NCI-H2196 treated with DMSO at 0.1 percent for 48 hours (cell line): ENCODE measurements at regions not wholly inside any gene's neighbourhood (a gene's known extent, or its start where the extent isn't known, plus 50 kb on each side); places are given as distances from the start of the nearest gene placed in this dataset.

Experiments used
- DNase-seq: peaks from one replicate; lab custom pipeline; 2025; ENCODE audit not compliant: unreplicated experiment; lab: John Stamatoyannopoulos, UW

DNA sequence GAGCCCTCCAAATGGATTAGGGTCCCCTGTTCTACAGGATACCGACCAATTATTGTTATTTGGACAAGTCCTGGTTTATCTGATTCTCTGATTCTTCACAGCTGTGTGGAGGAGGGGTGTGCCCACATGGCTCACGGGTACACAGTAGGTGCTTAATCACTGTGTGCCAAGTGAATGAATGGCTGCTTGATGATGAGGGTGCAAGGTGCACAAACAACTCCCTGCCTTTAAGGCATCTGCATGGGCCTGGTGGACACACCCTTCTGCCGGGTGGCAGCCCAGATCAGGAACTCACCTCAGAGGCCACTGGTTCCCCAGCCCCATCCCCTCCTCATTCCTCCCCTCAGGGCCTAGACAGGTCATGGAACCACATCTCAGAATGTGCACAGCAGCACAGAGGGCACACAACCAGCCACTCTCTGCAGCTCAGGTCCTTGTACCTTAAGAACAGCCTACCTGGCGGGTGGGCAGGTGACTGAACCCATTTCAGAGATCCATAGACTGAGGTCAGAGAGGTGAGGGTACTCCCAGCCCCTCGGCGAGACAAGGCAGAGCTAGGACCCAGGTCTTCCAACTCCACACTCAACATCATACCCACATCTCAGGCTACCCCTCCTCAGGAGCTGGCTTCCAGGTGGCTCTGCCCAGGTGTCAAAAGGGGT lies 50.3 kb downstream of the SHANK2 start:
- DNase-seq: no peak

DNA sequence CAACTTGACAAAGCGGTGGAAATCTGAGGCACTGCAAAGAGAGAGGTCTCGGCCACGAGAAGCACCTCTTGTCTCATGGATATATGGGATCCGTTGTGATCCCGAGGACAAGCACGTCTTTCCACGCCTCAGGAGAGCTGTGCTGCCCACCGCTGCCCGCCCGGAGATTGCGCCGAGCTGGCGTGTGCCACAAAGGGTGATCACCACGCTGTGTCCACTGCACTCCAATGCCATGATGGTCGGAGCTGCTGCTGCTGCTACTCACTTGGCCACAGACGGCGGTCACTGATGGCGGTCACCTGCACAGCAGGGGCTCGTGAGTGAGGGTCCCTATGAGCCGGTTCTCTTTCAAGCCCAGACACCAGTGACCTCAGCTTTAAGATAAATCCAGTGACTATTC lies 51.1 kb downstream of the SHANK2 start:
- DNase-seq: no peak

DNA sequence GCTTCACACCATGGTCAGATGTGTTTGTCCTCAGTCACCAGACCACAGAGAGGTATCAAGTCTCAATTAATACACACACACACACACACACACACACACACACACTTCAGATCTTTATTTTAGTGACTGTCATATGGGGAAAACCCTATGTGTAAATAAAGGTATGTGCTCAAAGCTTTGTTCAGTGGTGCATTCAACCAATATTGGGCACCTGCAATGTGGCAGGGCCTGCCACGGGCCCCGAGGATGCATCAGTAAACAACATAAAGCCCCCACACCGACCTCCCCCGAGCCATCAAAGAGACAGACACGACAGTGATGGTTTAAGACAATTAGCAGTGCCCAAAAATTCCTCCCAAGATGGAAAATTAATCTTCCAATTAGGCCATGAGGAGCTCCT lies 51.6 kb downstream of the SHANK2 start:
- DNase-seq: no peak

DNA sequence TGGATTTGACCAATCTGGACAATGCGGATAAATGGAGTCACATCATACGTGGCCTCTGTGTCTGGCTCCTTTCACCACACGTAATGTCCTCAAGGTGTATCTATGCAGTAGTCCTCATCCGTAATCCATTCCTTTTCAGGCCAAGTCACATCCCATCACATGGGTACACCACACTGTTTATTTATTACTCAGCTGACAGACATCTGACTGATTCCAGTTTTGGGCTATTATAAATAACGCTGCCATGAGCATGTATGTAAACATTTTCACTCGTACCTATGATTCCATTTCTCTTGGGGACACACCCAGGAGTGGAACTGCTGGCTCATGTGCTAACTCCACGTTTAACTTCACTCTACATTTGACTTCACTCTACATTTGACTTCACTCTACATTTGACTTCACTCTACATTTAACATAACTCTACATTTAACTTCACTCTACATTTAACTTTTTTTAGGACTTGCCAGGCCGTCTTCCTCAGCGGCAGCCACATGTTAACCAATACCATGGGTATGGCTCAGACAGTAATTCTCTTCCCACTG lies 52.1 kb downstream of the SHANK2 start:
- no peak for DNase-seq

DNA sequence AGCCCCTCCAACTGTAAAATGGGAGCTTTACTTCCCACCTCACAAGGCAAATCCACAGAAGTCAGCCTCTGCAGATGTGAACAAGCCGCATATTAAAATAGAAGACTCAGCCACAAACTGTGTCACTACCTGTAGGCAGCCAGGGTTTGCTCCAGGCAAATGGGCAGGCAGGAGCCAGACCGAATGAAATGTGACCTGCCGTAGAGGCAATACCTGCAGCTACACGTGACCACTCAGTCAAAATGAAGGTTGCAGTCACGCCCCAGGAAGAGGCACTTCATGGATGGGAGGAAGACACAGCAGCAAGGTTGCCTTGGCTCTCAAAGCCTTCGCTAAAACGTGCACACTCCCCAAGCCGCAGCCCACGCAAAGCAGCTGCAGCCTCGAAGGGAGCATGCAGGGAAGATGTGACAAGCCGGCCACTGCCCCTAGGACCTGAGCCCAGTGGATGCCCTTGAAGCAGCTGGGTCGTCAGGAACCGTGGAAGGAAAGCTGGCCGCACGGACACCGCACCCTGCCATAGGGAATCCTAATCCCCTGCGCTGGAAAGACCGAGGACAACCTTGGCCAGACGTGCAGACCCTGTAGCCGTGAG lies 53.1 kb downstream of the SHANK2 start:
- DNase-seq: no peak

DNA sequence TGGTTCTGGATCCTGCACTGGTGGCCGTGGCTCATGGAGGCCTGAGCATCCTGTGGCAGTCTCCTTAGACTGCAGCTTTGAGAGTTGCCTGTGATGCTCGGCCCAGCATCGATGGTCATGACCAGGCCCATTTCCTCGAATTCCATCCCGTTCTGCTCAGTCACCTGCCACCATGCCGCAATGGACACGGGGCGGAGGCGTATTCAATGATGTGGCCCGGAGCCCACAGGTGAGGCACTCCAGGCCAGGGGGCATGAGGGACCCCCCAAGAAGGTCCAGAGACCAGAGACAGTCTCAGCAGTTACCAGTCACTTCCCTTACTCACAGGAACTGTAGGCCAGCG lies 53.6 kb downstream of the SHANK2 start:
- DNase-seq: no peak

DNA sequence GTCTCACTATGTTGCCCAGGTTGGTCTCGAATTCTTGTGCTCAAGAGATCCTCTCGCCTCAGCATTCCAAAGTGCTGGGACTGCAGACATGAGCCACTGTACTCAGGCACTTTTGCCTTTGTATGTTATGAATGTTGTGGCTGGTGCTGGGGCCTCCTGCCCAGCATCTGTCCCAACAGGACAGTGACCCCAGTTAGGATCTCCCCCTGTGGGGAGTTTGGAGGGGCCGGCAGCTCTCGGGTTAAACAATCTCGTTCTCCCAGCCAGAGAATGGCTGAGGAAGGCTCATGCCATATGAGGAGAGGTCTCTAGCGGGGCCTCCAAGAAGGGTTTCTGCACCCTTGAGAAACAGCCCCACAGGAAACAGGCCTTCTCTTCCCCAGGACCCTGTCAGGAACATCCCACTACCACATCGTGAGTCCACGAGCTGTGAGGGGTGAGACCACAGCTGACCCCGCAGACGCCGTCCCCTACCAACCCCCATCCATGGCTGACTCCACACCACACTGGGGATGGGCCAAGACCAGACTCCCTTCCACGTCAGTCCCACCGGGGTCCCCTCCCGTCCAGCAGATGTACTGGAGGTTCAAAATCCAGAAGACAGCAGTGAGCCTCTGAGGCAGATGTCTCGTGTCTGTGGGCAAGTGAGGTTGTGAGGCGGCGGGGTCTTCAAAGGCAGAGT lies 54.1 kb downstream of the SHANK2 start:
- no peak for DNase-seq

DNA sequence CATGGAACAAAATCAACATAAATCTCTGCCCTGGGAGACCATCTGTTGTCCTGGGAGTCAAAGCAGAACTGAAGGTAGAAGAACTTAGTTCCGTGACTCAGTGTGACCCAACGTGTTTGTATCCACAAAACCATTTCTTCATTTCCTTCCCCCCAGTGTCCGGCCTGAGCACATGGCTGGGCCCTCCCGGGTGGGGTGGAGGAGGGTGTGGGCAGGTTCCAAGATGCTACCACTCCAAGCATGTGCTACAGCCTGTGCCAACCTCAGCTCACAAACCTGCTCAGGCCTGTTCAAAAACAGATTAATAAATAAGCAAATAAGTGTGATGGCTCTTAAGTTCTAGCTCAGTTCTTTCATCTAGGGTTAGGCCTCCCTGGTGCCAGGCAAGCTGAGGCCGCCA lies 55.3 kb downstream of the SHANK2 start:
- no peak for DNase-seq

DNA sequence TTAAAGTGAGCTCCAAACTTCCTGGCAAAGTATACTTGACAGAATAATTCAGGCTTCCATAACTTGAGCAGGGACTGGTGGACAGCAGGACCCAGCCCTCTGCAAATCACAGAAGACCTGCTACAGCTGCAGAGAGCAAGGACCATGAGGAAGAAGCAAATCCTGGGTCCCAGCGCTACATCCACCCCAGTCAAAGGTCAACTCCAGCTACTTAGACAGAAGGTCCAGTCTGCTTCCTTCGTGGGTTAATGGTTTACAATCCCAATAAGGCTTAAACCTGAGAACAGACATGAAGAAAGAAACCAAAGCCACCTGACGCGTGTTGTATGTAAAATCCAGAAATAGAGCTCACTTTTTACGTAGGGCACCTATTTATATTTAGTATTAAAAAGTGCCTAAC lies 57.7 kb downstream of the SHANK2 start:
- no peak for DNase-seq

DNA sequence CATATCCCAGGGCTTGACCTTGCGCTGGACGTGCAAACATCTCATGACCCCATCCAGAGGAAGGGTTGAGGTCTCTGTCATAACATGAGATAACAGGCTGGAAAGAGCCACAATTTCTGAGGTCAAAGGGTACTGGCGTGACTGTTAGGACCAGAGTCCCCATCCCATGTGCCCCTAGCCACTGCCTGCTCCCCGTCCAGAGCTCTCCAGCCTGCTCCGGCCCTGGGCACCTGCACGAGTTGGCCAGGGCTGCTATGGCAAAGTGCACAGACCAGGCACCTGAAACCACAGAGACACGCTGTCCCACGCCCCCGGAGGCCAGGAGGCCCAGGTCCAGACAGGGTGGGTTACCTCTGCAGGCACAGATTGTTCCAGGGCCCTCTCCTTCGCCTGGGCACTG lies 58.9 kb downstream of the SHANK2 start:
- DNase-seq: no peak

DNA sequence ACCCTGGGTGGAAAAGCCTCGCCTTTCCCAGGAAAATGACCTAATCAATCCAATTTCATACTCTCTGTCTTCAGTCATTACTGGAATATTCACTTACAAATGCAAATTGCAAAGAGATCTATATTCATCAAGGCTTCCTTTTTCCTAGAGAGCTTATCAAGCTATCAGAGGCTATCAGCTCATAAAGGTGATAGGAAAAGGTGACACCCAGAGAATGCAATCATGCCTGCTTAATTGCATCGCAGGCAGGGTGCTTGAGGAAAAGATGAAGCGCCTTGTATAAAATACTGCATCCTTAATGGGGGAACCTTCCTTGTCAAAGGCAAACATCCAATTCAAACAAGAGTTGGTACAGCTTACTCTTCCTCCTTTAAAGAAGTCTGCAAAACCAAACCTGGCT lies 59.7 kb downstream of the SHANK2 start:
- DNase-seq: no peak

DNA sequence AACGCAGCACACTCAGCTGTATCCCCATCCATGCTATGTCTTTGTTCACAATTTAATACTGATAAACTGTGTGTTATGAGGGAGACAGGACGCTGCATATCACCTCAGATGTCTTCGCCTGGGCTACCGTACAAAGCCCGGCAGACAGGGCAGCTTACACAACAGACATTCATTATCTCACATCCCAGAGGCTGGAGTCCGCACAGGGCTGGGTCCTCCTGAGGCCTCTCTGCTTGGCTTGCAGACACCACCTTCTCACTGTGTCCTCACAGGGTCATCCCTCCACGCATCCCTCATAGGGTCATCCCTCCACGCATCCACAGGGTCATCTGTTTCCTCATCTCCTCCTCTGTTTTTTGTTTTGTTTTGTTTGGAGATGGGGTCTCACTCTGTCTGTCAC lies 61.2 kb downstream of the SHANK2 start:
- DNase-seq: no peak

DNA sequence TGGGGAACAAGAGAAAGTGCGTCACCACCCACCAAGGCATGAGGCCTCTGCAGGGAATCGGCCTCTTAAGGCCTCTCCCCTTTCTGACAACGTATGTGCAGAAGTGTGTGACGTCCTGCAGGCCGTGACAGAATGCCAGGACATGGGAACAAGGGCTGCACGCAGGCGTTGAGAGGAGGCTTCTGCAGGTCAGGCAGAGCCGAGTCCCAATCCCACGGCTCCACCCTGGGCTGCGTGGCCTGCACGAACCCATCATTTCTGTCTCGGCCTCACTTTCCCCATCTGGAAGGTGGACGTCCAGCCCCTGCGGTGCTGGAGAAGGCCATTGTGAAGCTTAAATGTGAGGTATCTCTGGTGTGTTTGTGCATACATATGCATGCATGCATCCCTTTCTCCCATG lies 61.8 kb downstream of the SHANK2 start:
- no peak for DNase-seq

DNA sequence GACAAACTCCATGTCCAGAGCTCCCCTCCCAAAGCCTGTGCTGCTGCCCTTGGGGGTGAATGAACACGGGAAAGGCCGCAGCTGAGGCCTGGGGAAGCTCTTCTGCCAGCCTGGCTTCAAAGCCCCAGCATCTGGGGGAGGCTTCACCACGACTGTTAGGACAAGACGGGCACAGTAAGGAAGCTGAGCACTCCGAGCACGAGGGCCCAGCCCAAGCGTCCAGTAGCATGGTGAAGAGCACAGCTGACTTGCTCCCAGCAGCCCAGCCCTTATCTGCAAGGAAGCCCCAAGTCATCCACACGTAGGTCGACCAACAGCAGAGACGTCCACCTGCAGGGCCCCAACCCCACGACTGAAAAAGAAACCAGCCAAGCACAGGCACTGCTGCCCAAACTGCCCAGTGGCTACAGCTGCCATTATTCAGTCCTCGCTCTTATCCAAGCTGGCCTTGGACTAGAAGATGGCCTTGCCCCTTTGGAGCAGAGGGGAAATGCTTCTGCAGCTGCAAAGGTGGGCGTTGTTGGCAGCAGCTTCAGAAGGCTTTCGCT lies 62.5 kb downstream of the SHANK2 start:
- no peak for DNase-seq

DNA sequence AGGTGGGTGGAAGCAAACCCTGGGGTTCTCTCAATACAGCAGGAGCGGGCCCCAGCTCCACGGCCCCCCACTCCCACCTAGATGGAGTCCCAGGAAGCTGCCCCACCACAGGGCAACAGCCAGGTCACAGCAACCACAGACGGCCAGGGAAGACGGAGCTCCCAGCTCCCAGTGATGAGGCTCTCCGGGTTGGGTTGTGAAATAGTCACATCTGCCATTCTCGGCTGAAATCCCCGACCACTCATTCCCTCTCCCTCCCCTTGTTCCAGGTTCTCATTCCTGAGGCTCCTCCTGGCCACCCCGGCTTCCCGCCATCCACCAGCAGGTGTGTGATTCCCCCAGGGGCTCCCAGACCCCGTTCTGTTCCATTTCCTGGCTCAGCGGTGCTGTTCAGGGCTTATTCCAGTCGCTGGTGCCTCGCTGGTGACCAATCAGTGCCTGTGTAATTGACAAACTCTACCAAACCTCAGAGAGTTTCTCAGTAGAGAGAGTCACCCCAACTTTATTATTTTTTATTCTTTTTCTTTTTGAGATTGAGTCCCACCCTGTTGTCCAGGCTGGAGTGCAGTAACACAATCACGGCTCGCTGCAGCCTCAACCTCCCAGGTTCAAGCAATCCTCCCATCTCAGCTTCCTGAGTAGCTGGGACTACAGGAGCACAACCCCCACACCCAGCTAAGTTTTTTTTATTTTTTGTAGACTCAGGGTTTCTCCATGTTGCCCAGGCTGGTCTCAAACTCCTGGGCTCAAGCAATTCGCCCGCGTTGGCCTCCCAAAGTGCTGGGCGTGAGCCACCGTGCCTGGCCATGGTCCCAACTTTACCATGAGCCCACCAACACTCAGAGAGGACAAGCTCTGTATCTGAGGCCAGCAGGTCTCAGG lies 63.2 kb downstream of the SHANK2 start:
- no peak for DNase-seq

DNA sequence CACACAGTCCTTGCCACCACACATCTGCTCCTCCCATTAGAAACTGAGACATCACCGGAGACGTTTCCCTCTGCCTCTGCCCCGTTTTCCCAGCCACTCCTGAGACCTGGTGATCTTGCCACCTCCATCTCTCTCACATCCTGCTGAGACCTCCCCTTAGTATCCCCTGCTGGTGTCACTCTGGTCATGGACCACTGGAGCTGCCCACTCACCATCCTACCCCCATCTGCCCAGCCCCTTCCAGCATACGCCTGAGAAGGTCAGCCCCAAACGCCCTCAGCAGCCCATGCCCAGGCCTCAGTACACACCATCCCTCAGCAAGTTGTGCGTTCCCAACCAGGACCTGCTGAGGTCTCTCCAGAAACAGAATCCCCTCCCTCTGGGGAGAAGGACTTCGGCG lies 64.3 kb downstream of the SHANK2 start:
- no peak for DNase-seq

DNA sequence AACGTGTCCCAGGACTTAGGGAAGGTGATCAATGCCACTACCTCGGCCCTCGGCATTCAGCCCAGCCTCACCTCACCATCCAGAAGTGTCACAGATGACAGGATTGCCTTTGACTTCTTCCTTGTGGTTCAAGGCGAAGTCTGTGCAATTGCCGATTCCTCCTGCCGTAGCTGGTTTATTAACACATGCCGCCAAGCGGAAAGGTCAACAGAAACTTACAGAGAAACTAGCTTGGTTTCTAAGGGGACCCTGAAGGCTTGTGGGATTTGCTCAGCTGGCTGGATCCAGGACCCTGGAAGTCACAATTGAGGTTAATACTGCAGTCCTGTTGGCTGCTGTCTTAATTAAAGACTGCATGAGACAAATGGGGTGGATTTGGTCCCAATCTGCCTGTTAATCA lies 65.6 kb downstream of the SHANK2 start:
- no peak for DNase-seq

DNA sequence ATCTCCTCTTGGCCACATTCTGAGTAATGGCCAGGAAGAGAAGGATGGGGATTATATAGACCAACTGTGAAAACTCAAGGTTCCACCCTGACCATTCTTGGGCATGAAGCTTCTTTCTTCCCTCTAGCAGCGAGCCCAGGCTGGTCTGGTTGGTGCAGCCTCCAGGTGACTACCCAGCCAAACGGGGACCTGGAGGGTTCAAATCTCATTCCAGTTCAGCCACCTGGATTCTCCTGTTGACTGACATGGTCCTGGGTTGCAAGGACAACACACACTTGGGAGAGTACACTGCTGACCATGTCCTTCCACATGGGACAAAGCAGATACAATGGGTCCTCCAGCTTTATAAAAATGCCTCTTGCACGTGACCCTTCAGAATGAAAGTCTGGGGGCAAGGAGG lies 67.0 kb downstream of the SHANK2 start:
- no peak for DNase-seq

DNA sequence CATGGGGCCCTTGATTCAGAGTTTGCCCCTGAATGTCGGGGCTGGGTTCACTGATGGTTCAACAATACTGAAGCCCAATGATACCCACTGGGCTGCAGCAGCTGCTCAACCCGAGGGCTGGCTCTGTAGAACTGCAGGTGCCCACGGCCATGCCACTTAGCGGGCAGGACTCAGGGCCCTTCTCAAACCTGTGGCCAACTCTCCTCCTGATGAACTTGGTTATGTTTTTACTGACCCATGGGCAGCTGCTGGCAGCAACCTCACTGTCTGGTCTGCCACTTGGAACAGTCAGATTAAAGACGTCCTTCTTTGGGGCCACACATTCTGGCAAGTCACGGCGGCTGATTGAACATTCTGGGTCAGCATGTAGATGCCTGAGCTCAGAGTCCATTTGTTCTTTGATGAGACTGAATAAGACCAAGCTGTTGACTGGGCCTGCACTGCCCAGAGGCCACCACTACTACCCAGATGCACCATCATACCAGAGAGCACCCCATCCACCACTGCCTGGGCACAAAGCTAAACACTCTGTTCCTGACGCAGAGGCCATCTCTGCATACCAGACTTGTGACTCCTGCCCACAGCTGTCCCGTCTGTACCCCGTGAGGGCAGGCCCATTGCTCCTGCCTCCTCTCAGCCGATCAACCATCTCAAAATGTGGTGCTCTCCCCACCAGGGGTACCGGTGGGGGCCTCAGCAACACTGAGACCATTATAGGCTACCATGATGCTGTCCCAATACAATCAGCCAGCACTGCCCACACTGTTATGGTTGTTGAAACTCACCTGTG lies 67.8 kb downstream of the SHANK2 start:
- no peak for DNase-seq

DNA sequence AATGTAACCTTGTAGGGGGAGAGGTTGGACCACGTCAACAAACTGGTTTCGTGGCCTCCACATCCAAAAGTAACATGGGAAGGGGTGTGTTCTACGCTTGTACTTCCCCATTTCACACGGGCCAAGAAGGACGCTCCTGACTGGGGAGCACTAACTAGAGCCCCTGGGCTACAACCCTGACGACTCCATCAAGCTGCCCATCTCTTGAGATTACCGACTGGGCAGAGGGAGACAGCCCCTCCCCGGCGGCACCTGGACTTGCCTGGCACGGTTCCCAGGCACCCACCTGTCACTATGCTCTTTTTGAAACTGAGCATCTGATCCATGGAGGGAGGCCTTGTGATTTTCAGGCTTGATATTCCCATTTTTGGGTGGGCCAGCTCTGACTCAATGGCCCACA lies 68.5 kb downstream of the SHANK2 start:
- DNase-seq: no peak
